ENCODE measurements at regions not wholly inside any gene's neighbourhood (a gene's known extent, or its start where the extent isn't known, plus 50 kb on each side); places are given as distances from the start of the nearest gene placed in this dataset.

DNA sequence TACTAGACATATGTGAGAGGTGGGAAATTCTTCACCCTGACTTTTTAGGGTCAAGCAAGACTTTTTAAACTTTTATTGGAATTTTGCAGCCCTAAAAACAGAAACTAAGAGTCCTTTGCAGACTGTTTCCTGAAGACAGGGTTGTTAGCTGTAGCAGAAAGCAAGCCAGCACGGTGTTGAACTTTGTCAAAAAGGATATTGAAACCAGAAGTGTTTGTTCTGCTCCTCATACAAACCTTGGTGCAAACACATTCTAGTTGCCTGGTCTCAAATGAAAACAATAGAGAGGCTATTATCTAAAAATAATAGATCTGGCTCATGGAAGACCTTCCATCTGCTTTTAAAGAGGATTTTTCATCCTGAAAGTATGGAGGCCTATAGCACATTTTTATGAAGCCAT lies 65.8 kb upstream of the IGFBP5 start:
- TF ChIP-seq RAD21 (IDR thresholded peaks at IDR 0.05; ENCODE audit: low read depth): no peak
- TF ChIP-seq, protein P1, sequence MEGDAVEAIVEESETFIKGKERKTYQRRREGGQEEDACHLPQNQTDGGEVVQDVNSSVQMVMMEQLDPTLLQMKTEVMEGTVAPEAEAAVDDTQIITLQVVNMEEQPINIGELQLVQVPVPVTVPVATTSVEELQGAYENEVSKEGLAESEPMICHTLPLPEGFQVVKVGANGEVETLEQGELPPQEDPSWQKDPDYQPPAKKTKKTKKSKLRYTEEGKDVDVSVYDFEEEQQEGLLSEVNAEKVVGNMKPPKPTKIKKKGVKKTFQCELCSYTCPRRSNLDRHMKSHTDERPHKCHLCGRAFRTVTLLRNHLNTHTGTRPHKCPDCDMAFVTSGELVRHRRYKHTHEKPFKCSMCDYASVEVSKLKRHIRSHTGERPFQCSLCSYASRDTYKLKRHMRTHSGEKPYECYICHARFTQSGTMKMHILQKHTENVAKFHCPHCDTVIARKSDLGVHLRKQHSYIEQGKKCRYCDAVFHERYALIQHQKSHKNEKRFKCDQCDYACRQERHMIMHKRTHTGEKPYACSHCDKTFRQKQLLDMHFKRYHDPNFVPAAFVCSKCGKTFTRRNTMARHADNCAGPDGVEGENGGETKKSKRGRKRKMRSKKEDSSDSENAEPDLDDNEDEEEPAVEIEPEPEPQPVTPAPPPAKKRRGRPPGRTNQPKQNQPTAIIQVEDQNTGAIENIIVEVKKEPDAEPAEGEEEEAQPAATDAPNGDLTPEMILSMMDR (IDR thresholded peaks at IDR 0.05 in 2 of 3, conservative IDR thresholded peaks at IDR 0.05 in 1 of 3; ENCODE audit: borderline replicate concordance in 1 of 3, insufficient read depth in 1 of 3, low read depth in 2 of 3, low read length in 2 of 3): no peak
- no peak for TF ChIP-seq EZH2 (IDR thresholded peaks at IDR 0.05)
- TF ChIP-seq SRF (IDR thresholded peaks at IDR 0.05; ENCODE audit: low read depth): no peak
- no peak for TF ChIP-seq SP1 (IDR thresholded peaks at IDR 0.05; ENCODE audit: low read depth)
- TF ChIP-seq EZH2phosphoT487 (IDR thresholded peaks at IDR 0.05; ENCODE audit: borderline replicate concordance): no peak
- TF ChIP-seq, protein P2, sequence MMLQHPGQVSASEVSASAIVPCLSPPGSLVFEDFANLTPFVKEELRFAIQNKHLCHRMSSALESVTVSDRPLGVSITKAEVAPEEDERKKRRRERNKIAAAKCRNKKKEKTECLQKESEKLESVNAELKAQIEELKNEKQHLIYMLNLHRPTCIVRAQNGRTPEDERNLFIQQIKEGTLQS (IDR thresholded peaks at IDR 0.05): no peak
- TF ChIP-seq YY1 (IDR thresholded peaks at IDR 0.05; ENCODE audit: extremely low read depth, insufficient replicate concordance, low read depth, low read length): no peak
- TF ChIP-seq, protein P3, sequence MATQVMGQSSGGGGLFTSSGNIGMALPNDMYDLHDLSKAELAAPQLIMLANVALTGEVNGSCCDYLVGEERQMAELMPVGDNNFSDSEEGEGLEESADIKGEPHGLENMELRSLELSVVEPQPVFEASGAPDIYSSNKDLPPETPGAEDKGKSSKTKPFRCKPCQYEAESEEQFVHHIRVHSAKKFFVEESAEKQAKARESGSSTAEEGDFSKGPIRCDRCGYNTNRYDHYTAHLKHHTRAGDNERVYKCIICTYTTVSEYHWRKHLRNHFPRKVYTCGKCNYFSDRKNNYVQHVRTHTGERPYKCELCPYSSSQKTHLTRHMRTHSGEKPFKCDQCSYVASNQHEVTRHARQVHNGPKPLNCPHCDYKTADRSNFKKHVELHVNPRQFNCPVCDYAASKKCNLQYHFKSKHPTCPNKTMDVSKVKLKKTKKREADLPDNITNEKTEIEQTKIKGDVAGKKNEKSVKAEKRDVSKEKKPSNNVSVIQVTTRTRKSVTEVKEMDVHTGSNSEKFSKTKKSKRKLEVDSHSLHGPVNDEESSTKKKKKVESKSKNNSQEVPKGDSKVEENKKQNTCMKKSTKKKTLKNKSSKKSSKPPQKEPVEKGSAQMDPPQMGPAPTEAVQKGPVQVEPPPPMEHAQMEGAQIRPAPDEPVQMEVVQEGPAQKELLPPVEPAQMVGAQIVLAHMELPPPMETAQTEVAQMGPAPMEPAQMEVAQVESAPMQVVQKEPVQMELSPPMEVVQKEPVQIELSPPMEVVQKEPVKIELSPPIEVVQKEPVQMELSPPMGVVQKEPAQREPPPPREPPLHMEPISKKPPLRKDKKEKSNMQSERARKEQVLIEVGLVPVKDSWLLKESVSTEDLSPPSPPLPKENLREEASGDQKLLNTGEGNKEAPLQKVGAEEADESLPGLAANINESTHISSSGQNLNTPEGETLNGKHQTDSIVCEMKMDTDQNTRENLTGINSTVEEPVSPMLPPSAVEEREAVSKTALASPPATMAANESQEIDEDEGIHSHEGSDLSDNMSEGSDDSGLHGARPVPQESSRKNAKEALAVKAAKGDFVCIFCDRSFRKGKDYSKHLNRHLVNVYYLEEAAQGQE (IDR thresholded peaks at IDR 0.05; ENCODE audit: low read depth): no peak
- TF ChIP-seq POLR2AphosphoS5 (IDR thresholded peaks at IDR 0.05; ENCODE audit: low read depth, low read length): no peak
- TF ChIP-seq JUND (IDR thresholded peaks at IDR 0.05): no peak
- no peak for TF ChIP-seq CBX3 (IDR thresholded peaks at IDR 0.05; ENCODE audit: low read depth)
- TF ChIP-seq, protein P4, sequence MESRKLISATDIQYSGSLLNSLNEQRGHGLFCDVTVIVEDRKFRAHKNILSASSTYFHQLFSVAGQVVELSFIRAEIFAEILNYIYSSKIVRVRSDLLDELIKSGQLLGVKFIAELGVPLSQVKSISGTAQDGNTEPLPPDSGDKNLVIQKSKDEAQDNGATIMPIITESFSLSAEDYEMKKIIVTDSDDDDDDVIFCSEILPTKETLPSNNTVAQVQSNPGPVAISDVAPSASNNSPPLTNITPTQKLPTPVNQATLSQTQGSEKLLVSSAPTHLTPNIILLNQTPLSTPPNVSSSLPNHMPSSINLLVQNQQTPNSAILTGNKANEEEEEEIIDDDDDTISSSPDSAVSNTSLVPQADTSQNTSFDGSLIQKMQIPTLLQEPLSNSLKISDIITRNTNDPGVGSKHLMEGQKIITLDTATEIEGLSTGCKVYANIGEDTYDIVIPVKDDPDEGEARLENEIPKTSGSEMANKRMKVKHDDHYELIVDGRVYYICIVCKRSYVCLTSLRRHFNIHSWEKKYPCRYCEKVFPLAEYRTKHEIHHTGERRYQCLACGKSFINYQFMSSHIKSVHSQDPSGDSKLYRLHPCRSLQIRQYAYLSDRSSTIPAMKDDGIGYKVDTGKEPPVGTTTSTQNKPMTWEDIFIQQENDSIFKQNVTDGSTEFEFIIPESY (IDR thresholded peaks at IDR 0.05; ENCODE audit: extremely low read depth, insufficient replicate concordance, low read length): no peak

Data from HCT116 (cell line).